Right kidney (tissue), 1 donor: ENCODE measurements at regions not wholly inside any gene's neighbourhood (a gene's known extent, or its start where the extent isn't known, plus 50 kb on each side); places are given as distances from the start of the nearest gene placed in this dataset.
"Not testable (repeated sequence)": the region's sequence is repeated elsewhere in the genome, so short reads cannot be mapped to it uniquely, and the experiment has no call there.

Experiments
- DNase-seq: peaks from one replicate; pipeline ENCODE4 v3.0.0-alpha.2; 2016

- DNase-seq: no peak
These were observed 222.9 kb downstream of the DSC3 start for GRCh38 chr18:30819619-30820018.

- DNase-seq: no peak
These were observed 228.1 kb downstream of the DSC3 start for GRCh38 chr18:30814446-30814845.

- no peak for DNase-seq
These were observed 231.0 kb downstream of the DSC3 start for GRCh38 chr18:30811580-30811979.

- DNase-seq: no peak
These were observed 232.0 kb downstream of the DSC3 start for GRCh38 chr18:30810580-30810979.

- DNase-seq: no peak
These were observed 235.7 kb downstream of the DSC3 start for GRCh38 chr18:30806823-30807222.

GRCh38 chr18:30800800-30801199, 241.7 kb downstream of the DSC3 start:
- no peak for DNase-seq

- no peak for DNase-seq
These were observed 250.5 kb downstream of the DSC3 start for GRCh38 chr18:30792051-30792450.

GRCh38 chr18:30788411-30788991, 254.0 kb downstream of the DSC3 start:
- not testable (repeated sequence) for DNase-seq

GRCh38 chr18:30787410-30787809, 255.1 kb downstream of the DSC3 start:
- DNase-seq: no peak

GRCh38 chr18:30781601-30782000, 260.9 kb downstream of the DSC3 start:
- no peak for DNase-seq

- no peak for DNase-seq
These were observed 266.9 kb downstream of the DSC3 start for GRCh38 chr18:30775629-30776028.

- DNase-seq: not testable (repeated sequence)
These were observed 270.4 kb downstream of the DSC3 start for GRCh38 chr18:30772170-30772569.

- no peak for DNase-seq
These were observed 276.5 kb downstream of the DSC3 start for GRCh38 chr18:30766053-30766452.

- DNase-seq: no peak
These were observed 277.3 kb downstream of the DSC3 start for GRCh38 chr18:30765247-30765646.

- peak; percentile 32 for DNase-seq
These were observed 278.6 kb downstream of the DSC3 start for GRCh38 chr18:30763902-30764350.

- DNase-seq: no peak
These were observed 287.7 kb downstream of the DSC3 start for GRCh38 chr18:30754846-30755245.

GRCh38 chr18:30748541-30748940, 294.0 kb downstream of the DSC3 start:
- no peak for DNase-seq

GRCh38 chr18:30746224-30746623, 296.3 kb downstream of the DSC3 start:
- DNase-seq: no peak

GRCh38 chr18:30743033-30743432, 299.5 kb downstream of the DSC3 start:
- no peak for DNase-seq

GRCh38 chr18:30730915-30731314, 311.6 kb downstream of the DSC3 start:
- no peak for DNase-seq

- no peak for DNase-seq
These were observed 314.7 kb downstream of the DSC3 start for GRCh38 chr18:30727849-30728248.

- no peak for DNase-seq
These were observed 329.2 kb downstream of the DSC3 start for GRCh38 chr18:30713299-30713698.

GRCh38 chr18:30712383-30712782, 330.2 kb downstream of the DSC3 start:
- DNase-seq: no peak

- DNase-seq: no peak
These were observed 332.9 kb downstream of the DSC3 start for GRCh38 chr18:30709595-30709994.

GRCh38 chr18:30705943-30706342, 336.6 kb downstream of the DSC3 start:
- no peak for DNase-seq
